ENCODE measurements at regions not wholly inside any gene's neighbourhood (a gene's known extent, or its start where the extent isn't known, plus 50 kb on each side); places are given as distances from the start of the nearest gene placed in this dataset.

- TF ChIP-seq MED13 (CRISPR knock-in tag; IDR thresholded peaks at IDR 0.05), result no peak
- no peak for TF ChIP-seq EZH2 (conservative IDR thresholded peaks at IDR 0.05; ENCODE audit: low read depth, low read length)
- TF ChIP-seq CHCHD3 (CRISPR knock-in tag; IDR thresholded peaks at IDR 0.05), result no peak
- no peak for TF ChIP-seq HDAC2 (CRISPR knock-in tag; IDR thresholded peaks at IDR 0.05)
- TF ChIP-seq ZNF121 (CRISPR knock-in tag; IDR thresholded peaks at IDR 0.05), result no peak
- no peak for TF ChIP-seq ZNF563 (CRISPR knock-in tag; IDR thresholded peaks at IDR 0.05)
- TF ChIP-seq ZBTB26 (CRISPR knock-in tag; IDR thresholded peaks at IDR 0.05; ENCODE audit: borderline replicate concordance), result no peak
- no peak for TF ChIP-seq CTCF (CRISPR knock-in tag; IDR thresholded peaks at IDR 0.05)
- no peak for TF ChIP-seq JUND (CRISPR knock-in tag; IDR thresholded peaks at IDR 0.05)
- no peak for TF ChIP-seq ZFX (CRISPR knock-in tag; IDR thresholded peaks at IDR 0.05; ENCODE audit: low read depth)
- no peak for TF ChIP-seq KDM4B (CRISPR knock-in tag; IDR thresholded peaks at IDR 0.05)
Measured at GRCh38 chr6:147088861-147089260, 115.4 kb upstream of the STXBP5 start.
